ENCODE measurements at regions not wholly inside any gene's neighbourhood (a gene's known extent, or its start where the extent isn't known, plus 50 kb on each side); places are given as distances from the start of the nearest gene placed in this dataset.
"Not testable (repeated sequence)": the region's sequence is repeated elsewhere in the genome, so short reads cannot be mapped to it uniquely, and the experiment has no call there.

- no peaks in the 10 kb centered on the region for H3K9me3 Mint-ChIP-seq
- intact Hi-C loops (cut with micrococcal nuclease) = no loop called here
- H3K4me1 Mint-ChIP-seq = no peaks in the 10 kb centered on the region
- H3K27me3 Mint-ChIP-seq = no peaks in the 10 kb centered on the region
- POLR2A ChIA-PET = no interaction called here
- CTCF ChIA-PET = no interaction called here
- no peak for DNase-seq
- ATAC-seq (ENCODE audit: low read depth) = no peak
- TF ChIP-seq CTCF (IDR thresholded peaks at IDR 0.05) = no peak
- no peaks in the 10 kb centered on the region for H3K36me3 Mint-ChIP-seq (ENCODE audit: low read depth)
- H3K27ac Mint-ChIP-seq = no peak overlapping the region
- no peak overlapping the region for H3K4me3 Mint-ChIP-seq
Measured at GRCh38 chr10:128579901-128580300, 453.7 kb upstream of the MKI67 start.

- POLR2A ChIA-PET; ATAC-seq (ENCODE audit: low read depth); H3K27me3 Mint-ChIP-seq; H3K9me3 Mint-ChIP-seq; H3K4me3 Mint-ChIP-seq; H3K4me1 Mint-ChIP-seq; CTCF ChIA-PET; DNase-seq; H3K27ac Mint-ChIP-seq; H3K36me3 Mint-ChIP-seq (ENCODE audit: low read depth); intact Hi-C loops (cut with micrococcal nuclease): not testable (repeated sequence)
Measured at GRCh38 chr10:128583125-128583524, 456.9 kb upstream of the MKI67 start.

GRCh38 chr10:128586599-128586998 lies 460.4 kb upstream of the MKI67 start:
- DNase-seq; H3K4me3 Mint-ChIP-seq; POLR2A ChIA-PET; H3K9me3 Mint-ChIP-seq; H3K27ac Mint-ChIP-seq; intact Hi-C loops (cut with micrococcal nuclease); H3K36me3 Mint-ChIP-seq (ENCODE audit: low read depth); H3K4me1 Mint-ChIP-seq; ATAC-seq (ENCODE audit: low read depth); H3K27me3 Mint-ChIP-seq; CTCF ChIA-PET: not testable (repeated sequence)

- H3K36me3 Mint-ChIP-seq (ENCODE audit: low read depth) = no peaks in the 10 kb centered on the region
- POLR2A ChIA-PET = no interaction called here
- no peak overlapping the region for H3K4me3 Mint-ChIP-seq
- no peaks in the 10 kb centered on the region for H3K4me1 Mint-ChIP-seq
- H3K9me3 Mint-ChIP-seq = no peaks in the 10 kb centered on the region
- DNase-seq = no peak
- ATAC-seq (ENCODE audit: low read depth) = no peak
- intact Hi-C loops (cut with micrococcal nuclease) = no loop called here
- no peak for TF ChIP-seq CTCF (IDR thresholded peaks at IDR 0.05)
- H3K27ac Mint-ChIP-seq = no peak overlapping the region
- H3K27me3 Mint-ChIP-seq = no peaks in the 10 kb centered on the region
- CTCF ChIA-PET = no interaction called here
Measured at GRCh38 chr10:128587689-128588088, 461.5 kb upstream of the MKI67 start.

GRCh38 chr10:128588402-128588801 lies 462.2 kb upstream of the MKI67 start:
- no peaks in the 10 kb centered on the region for H3K4me1 Mint-ChIP-seq
- no peak overlapping the region for H3K27ac Mint-ChIP-seq
- TF ChIP-seq CTCF (IDR thresholded peaks at IDR 0.05) = no peak
- ChIA-PET CTCF (no interaction called here), POLR2A (no interaction called here)
- DNase-seq (no peak), ATAC-seq (ENCODE audit: low read depth) (no peak)
- H3K27me3 Mint-ChIP-seq = no peaks in the 10 kb centered on the region
- no peak overlapping the region for H3K4me3 Mint-ChIP-seq
- intact Hi-C loops (cut with micrococcal nuclease) = no loop called here
- no peaks in the 10 kb centered on the region for H3K9me3 Mint-ChIP-seq
- no peaks in the 10 kb centered on the region for H3K36me3 Mint-ChIP-seq (ENCODE audit: low read depth)

GRCh38 chr10:128594688-128595087 lies 468.5 kb upstream of the MKI67 start:
- no peaks in the 10 kb centered on the region for H3K36me3 Mint-ChIP-seq (ENCODE audit: low read depth)

More at GRCh38 chr10:128594688-128595087, 468.5 kb upstream of the MKI67 start:
- Mint-ChIP-seq H3K4me1 (no peaks in the 10 kb centered on the region), H3K4me3 (no peak overlapping the region), H3K27me3 (no peaks in the 10 kb centered on the region), H3K9me3 (peaks cover 11% of the 10 kb centered on the region), H3K27ac (no peak overlapping the region)
- DNase-seq (no peak), ATAC-seq (ENCODE audit: low read depth) (no peak)
- TF ChIP-seq CTCF (IDR thresholded peaks at IDR 0.05) = no peak
- POLR2A ChIA-PET = no interaction called here
- intact Hi-C loops (cut with micrococcal nuclease) = no loop called here
- CTCF ChIA-PET = no interaction called here
